ENCODE measurements at regions not wholly inside any gene's neighbourhood (a gene's known extent, or its start where the extent isn't known, plus 50 kb on each side); places are given as distances from the start of the nearest gene placed in this dataset.

- H3K27ac ChIP-seq (ENCODE audit: insufficient read depth, low read depth, low read length), result no peak overlapping the region
- H3K4me2 ChIP-seq (ENCODE audit: insufficient read depth, low read length), result no peak overlapping the region
- H3K4me3 ChIP-seq (replicated peaks in 1 of 3; ENCODE audit: insufficient read depth in 1 of 3, low read depth in 1 of 3, low read length in 3 of 3), result no peak overlapping the region
- DNase-seq (ENCODE audit: low read depth, low spot score), result no peak
- no peaks in the 10 kb centered on the region for H4K20me1 ChIP-seq (replicated peaks; ENCODE audit: control insufficient read depth, extremely low read depth, insufficient read depth, low read length)
- H3K27me3 ChIP-seq (ENCODE audit: control insufficient read depth in 2 of 2, insufficient read depth in 2 of 2, low read length in 2 of 2), result peaks cover 0 to 2% of the 10 kb centered on the region in 2 experiments
- H3K4me1 ChIP-seq (ENCODE audit: control insufficient read depth, extremely low read depth, insufficient read depth, low read length), result no peaks in the 10 kb centered on the region
- H2AFZ ChIP-seq (ENCODE audit: low read depth, low read length), result no peak overlapping the region
- dilution Hi-C loops (cut with MboI; ENCODE audit: extremely low pct_ligation_motif_present, low sequenced_read_pairs), result no loop called here
- H3K9me1 ChIP-seq (replicated peaks; ENCODE audit: control insufficient read depth, extremely low read depth, insufficient read depth, low read length), result no peaks in the 10 kb centered on the region
- H3K9me3 ChIP-seq (replicated peaks; ENCODE audit: control insufficient read depth, insufficient read depth, low read length), result no peaks in the 10 kb centered on the region
- ChIA-PET CTCF (no interaction called here), POLR2A (no interaction called here)
- intact Hi-C loops (cut with micrococcal nuclease), result no loop called here
- H3K36me3 ChIP-seq (ENCODE audit: control insufficient read depth in 2 of 2, extremely low read depth in 1 of 2, insufficient read depth in 2 of 2, low read length in 2 of 2), result no peaks in the 10 kb centered on the region
- H3K9ac ChIP-seq (replicated peaks; ENCODE audit: extremely low read depth, insufficient read depth, low read length), result no peak overlapping the region
- H3K79me2 ChIP-seq (ENCODE audit: control insufficient read depth, insufficient read depth, low read length), result no peaks in the 10 kb centered on the region
- no peak for TF ChIP-seq FOS (IDR thresholded peaks at IDR 0.05; ENCODE audit: borderline replicate concordance, insufficient read depth, low read length)
- no TSS peak for BruUV-seq (replicated peaks)
- no peak for FAIRE-seq
These were observed 93.2 kb upstream of the PRKX start for GRCh38 chrX:3806630-3807029.

DNA sequence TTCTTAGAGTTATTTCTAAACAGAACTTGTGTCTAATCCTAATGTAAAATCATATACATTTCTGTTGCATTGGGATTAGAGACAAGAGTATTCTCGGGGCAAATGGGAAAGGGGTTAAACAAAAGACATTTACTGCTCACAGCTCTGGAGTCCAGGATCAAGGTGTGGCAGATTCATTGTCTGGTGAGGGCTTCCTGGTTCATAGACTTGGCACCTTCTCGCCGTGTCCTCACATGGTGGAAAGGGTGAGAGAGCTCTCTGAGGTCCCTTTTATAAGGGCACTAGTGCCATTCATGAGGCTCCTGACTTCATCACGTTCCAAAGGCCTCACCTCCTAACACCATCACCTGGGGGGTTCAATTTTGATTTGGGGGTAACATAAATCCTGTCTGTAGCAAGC lies 90.3 kb upstream of the PRKX start:
- no TSS peak for BruUV-seq (replicated peaks)
- Histone ChIP-seq H3K36me3 (ENCODE audit: control insufficient read depth in 2 of 2, extremely low read depth in 1 of 2, insufficient read depth in 2 of 2, low read length in 2 of 2) (no peaks in the 10 kb centered on the region), H4K20me1 (replicated peaks; ENCODE audit: control insufficient read depth, extremely low read depth, insufficient read depth, low read length) (no peaks in the 10 kb centered on the region), H3K9me3 (replicated peaks; ENCODE audit: control insufficient read depth, insufficient read depth, low read length) (no peaks in the 10 kb centered on the region), H3K27ac (ENCODE audit: insufficient read depth, low read depth, low read length) (no peak overlapping the region), H3K4me1 (ENCODE audit: control insufficient read depth, extremely low read depth, insufficient read depth, low read length) (no peaks in the 10 kb centered on the region), H3K9ac (replicated peaks; ENCODE audit: extremely low read depth, insufficient read depth, low read length) (no peak overlapping the region), H3K79me2 (ENCODE audit: control insufficient read depth, insufficient read depth, low read length) (no peaks in the 10 kb centered on the region), H2AFZ (ENCODE audit: low read depth, low read length) (no peak overlapping the region), H3K9me1 (replicated peaks; ENCODE audit: control insufficient read depth, extremely low read depth, insufficient read depth, low read length) (no peaks in the 10 kb centered on the region), H3K27me3 (ENCODE audit: control insufficient read depth in 2 of 2, insufficient read depth in 2 of 2, low read length in 2 of 2) (peaks cover 0 to 2% of the 10 kb centered on the region in 2 experiments), H3K4me3 (replicated peaks in 1 of 3; ENCODE audit: insufficient read depth in 1 of 3, low read depth in 1 of 3, low read length in 3 of 3) (no peak overlapping the region), H3K4me2 (ENCODE audit: insufficient read depth, low read length) (no peak overlapping the region)
- dilution Hi-C loops (cut with MboI; ENCODE audit: extremely low pct_ligation_motif_present, low sequenced_read_pairs), result no loop called here
- FAIRE-seq (no peak), DNase-seq (ENCODE audit: low read depth, low spot score) (no peak)
- ChIA-PET CTCF (no interaction called here), POLR2A (no interaction called here)
- TF ChIP-seq FOS (IDR thresholded peaks at IDR 0.05; ENCODE audit: borderline replicate concordance, insufficient read depth, low read length) (no peak), JUN (IDR thresholded peaks at IDR 0.05; ENCODE audit: borderline replicate concordance, insufficient read depth, insufficient read length, low read depth) (no peak), EZH2 (IDR thresholded peaks at IDR 0.05; ENCODE audit: borderline replicate concordance, low read depth, low read length, severe bottlenecking) (no peak), POLR2A (IDR thresholded peaks at IDR 0.05; ENCODE audit: low read depth, low read length) (no peak), GATA2 (IDR thresholded peaks at IDR 0.05; ENCODE audit: insufficient read depth, insufficient read length, low read depth, low read length) (no peak), MYC (IDR thresholded peaks at IDR 0.05; ENCODE audit: low read depth, low read length) (no peak), POLR2AphosphoS5 (IDR thresholded peaks at IDR 0.05; ENCODE audit: insufficient read depth, low read depth, low read length) (no peak)
- TF ChIP-seq, protein P1, sequence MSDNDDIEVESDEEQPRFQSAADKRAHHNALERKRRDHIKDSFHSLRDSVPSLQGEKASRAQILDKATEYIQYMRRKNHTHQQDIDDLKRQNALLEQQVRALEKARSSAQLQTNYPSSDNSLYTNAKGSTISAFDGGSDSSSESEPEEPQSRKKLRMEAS (IDR thresholded peaks at IDR 0.05; ENCODE audit: insufficient read depth, insufficient read length), result no peak
- TF ChIP-seq, protein P2, sequence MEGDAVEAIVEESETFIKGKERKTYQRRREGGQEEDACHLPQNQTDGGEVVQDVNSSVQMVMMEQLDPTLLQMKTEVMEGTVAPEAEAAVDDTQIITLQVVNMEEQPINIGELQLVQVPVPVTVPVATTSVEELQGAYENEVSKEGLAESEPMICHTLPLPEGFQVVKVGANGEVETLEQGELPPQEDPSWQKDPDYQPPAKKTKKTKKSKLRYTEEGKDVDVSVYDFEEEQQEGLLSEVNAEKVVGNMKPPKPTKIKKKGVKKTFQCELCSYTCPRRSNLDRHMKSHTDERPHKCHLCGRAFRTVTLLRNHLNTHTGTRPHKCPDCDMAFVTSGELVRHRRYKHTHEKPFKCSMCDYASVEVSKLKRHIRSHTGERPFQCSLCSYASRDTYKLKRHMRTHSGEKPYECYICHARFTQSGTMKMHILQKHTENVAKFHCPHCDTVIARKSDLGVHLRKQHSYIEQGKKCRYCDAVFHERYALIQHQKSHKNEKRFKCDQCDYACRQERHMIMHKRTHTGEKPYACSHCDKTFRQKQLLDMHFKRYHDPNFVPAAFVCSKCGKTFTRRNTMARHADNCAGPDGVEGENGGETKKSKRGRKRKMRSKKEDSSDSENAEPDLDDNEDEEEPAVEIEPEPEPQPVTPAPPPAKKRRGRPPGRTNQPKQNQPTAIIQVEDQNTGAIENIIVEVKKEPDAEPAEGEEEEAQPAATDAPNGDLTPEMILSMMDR (IDR thresholded peaks at IDR 0.05; ENCODE audit: extremely low read depth in 1 of 2, insufficient read depth in 1 of 2, low read depth in 1 of 2, low read length in 2 of 2), result no peak
- intact Hi-C loops (cut with micrococcal nuclease), result no loop called here
